ENCODE measurements at regions not wholly inside any gene's neighbourhood (a gene's known extent, or its start where the extent isn't known, plus 50 kb on each side); places are given as distances from the start of the nearest gene placed in this dataset.

DNA sequence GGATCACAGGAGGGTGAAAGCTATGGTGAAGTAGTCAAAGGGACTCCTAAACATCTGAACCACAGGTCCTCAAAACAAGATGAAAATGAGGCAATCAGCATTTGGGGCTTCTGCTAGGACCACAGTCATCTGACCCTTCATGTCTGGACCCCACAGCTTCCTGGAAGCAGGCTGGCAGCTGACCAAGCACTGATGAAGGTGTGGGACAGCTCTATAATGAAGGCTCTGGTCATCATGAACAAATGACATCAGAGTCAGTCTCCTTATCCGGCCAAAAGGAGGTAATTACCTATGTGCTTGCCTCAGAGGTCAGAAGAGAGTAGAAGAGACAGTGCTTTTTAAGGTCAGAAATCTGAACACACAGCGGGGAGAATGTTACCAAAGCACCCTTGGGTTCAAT is 101.2 kb upstream of the GNAO1 start:
- DNase-seq (ENCODE audit: low spot score), result no peak

DNA sequence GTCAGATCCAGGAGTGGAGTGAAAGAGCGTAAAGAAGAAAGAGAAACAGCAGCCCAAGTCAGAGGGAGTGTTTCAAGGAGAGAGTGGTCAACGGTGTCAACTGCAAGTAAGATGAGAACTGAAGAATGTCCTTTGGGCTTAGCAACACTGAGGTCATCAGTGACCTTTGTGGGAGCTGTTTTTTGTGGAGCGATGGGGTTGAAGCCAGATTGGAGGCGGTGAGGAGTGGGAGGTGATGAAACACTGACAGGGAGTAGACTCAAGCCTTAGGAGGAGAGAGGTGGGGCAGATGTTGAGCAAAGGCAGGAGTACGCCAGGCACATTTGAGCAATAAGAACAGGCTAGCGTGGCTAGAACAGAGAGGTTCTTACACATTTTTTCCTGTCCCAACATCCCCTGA is 103.7 kb upstream of the GNAO1 start:
- no peak for DNase-seq (ENCODE audit: low spot score)

DNA sequence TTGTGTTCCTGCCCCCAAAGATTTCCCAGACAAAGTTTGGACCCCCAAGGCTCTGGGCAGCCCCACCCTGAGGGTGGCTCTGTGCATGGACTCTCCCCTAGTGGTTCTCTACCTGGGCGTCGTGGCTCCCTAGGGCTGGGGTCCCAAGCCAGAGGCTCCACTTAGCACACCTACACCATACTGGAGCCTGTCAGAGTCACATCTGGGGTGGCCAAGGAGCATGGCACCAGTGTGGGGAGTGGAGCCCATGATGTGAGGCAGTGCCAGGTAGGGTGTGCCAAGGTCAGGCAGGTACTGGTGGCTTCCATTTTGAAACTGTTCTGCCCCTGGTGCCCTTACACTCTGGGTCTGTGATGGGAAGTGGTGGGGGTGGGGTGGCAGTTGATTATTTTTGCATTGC is 109.9 kb upstream of the GNAO1 start:
- no peak for DNase-seq (ENCODE audit: low spot score)

DNA sequence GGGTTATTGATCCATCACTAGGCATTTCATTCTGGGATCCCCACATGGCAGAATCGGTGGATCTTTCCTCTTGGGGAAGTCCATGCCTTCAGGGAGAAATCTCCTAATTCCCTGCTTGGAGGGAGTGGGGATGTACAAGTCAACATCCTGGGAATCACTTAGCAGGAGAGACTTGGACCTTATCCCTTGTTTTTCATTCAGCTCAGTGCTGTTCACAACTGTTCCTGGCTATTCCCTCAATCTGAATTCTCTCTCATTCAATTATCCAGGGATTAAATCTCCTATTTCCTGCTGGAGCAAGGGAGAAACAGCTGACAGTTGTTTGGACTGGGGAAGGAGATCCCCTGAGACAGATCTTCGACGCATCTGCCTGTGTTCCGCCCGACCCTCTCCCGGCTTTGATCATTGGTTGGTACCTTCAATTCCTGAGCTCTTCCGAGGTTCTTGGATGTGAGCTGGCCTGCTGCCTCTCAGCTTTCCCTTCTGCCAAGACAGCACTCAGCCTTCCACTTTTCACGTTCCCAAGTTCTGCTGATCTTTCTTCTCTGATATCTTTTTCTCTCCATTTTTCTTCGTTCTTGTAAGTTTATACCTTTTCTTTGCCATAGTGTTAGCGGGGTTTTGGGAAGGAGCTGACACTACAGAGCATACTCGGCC is 115.4 kb upstream of the GNAO1 start:
- DNase-seq (ENCODE audit: low spot score), result no peak

DNA sequence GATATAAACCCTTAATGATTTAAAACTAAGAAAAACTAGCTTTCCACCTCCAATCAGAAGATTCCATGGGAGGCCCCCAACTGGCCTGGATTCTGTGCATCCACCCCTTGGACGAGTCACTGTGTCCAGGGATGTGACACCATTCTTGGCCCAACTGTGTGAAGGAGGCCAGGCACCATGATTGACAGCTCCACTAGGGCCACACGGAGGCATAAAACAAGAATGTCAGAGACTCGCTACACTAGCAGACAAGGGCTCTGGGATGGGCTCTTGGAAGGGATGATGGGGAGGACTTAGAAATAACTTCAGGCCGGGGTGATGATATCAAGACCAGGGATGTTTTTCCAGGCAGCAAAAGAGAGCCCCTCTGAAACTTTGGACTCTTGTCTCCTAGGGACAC is 117.8 kb upstream of the GNAO1 start:
- DNase-seq (ENCODE audit: low spot score), result no peak

DNA sequence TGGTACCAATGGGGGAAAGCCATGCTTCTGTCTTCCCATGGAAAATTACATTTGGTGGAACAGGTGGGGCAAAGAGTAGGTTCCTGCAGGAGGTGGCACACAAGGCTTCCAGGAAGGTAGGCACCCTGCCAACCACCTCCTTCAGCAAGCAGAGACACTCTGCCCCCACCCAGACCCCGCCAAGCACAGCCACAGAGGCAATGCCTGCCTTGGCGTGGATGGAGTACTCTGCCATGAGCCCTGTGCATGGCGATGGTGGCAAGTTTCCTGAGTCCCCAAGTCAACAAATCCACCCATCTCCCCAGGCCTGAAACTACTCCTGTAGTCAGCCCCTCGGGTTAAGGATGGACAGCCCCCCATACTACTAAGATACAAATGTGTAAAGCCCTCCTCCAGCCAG is 119.2 kb upstream of the GNAO1 start:
- DNase-seq (ENCODE audit: low spot score), result no peak

DNA sequence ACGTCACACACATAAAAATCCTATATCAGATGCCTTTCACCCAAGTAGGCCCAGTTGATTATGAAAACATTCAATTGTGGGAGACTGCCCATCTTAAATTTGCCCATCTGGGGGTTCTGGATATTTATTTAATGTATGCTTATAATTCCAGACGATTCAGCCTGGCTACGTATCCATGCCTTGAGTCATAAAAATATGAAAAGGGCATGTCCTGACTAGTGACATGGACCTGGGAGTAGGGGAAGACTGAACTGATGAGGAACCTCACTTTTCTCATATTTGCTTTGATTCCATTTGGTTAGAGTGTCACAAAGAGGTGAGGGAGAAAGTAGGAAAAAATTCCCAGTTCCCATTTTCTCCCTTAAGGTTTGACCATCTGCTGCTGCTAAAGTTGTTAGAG is 122.5 kb upstream of the GNAO1 start:
- DNase-seq (ENCODE audit: low spot score), result no peak

DNA sequence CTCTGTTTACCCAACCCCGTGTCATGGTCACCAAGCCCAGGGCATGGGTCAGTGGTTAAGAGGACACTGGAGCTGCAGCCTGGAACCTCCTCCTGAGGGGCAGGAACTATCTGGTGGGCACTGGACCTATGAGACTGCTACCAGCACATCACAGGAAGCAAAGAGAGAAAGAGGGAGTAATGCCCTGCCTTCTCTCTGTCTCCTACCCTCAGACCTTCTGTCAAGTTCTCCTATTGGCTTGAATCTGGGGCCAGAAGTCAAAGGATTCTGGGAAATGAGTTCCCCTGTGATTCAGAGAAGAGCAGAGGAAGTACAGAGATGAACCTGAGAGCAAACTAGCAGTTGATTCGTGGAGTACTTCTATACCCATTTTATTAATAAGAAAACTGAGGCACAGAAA is 123.0 kb upstream of the GNAO1 start:
- no peak for DNase-seq (ENCODE audit: low spot score)

DNA sequence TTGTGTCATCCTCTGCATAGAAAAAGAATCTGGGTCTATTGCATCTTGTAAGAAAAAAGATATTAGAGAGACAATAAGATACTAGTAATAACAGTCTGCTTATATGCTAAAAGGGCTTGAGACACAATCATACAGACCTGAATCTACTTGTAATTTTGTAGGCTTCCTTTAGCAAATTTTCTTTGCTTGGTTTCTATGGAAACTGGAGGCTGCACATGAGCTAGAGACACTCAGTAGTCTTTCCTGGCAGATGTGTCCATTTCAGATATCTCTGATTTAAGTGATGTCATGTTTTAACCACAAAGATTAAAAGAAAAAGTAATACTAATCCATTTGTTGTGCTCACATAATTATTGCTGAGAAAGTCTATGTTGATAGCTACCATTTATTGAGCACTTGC is 123.9 kb upstream of the GNAO1 start:
- DNase-seq (ENCODE audit: low spot score), result no peak

DNA sequence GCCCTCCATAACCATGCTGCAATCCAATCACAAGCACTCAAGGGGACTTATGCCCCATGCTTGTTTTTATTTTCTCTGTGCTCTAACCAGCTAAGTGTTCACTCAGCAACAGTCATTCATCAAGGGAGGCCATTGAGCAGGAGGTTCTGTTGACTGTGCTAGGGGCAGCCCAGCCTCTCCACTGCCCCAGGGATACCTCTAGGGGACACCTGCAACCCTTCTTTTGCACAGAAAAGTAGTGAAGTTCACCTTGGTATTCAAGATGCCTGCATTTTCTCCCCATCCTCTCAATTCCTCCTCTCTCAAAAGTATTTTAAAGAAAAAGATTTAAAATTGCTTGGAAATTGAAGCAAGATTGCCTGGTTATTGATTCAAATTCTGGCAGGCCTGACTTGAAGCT is 124.7 kb upstream of the GNAO1 start:
- DNase-seq (ENCODE audit: low spot score), result no peak

DNA sequence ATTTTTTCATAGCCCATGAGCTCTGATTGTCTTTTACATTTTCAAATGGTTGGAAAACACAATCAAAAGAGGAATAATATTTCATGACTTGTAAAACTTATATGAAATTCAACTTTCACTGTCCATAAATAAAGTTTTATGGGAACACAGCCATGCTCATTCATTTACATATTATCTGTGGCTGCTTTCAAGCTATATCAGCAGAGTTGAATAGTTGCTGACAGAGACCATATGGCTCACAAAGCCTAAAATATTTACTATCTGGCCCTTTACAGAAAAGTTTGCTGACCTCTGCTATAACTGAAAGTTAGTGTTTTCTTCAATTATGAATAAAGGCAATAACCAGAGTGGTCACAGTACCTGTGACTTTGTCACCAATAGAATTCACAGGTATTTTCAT is 128.2 kb upstream of the GNAO1 start:
- DNase-seq (ENCODE audit: low spot score), result no peak

DNA sequence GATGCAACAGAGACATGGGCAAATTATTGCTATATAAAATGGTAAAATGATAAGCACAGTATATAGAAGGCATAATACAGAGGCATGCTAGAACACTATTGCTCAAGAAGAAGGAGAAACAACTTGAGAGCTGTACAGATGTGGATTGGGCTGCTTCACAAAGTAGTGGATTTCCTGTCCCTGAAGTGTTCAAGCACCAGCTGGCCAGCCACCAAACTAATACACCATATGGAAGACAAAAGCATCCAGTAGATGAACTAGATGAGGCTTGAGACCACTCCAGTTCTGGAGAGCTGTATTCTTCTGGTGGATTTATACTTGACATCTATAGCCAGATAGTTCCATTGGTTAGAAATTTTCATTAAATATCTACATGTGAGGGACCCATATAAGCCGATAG is 134.1 kb upstream of the GNAO1 start:
- DNase-seq (ENCODE audit: low spot score), result no peak

DNA sequence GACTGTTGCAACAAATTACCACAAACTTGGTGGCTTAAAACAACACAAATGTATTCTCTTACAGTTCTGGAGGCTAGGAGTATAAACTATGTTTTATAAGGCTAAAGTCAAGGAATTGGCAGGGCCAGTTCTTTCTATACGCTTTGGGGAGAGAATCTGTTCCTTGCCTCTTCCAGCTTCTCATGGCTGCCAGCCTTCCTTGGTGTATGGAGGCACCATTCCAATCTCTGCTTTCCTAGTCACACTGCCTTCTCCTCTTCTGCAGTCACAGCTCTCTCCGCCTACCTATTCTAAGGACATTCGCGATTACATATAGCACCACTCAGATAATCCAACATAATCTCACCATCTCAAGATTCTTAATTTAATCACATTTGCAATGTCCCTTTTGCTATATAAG is 140.4 kb upstream of the GNAO1 start:
- no peak for DNase-seq (ENCODE audit: low spot score)

DNA sequence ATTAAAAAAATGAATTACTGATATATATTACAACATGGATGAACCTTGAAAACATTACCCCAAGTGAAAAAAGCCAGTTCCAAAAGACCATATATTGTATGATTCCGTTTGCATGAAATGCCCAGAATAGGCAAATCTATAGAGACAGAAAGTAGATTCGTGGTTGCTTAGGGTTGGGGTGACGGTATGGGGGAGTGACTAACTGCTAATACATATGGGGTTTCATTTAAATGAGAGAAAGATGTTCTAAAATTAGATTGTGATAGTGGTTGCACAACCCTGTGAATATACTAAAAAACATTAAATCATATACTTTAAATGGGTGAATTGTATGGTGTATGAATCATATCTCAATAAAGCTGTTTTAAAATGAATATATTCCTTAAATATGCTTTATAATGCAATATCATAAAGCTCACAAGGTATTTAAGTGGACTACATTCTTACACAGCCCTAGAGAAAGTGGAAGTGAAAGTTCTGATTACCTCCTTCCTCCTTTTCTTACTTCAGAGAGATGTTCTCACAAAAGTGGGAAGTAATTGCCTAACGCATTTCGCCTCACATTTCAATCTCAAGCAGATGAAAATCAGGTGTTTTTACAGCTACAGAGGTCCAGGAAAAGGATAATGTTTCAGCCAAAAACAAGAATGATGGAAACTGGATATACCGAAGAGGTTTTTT is 142.7 kb upstream of the GNAO1 start:
- no peak for DNase-seq (ENCODE audit: low spot score)

DNA sequence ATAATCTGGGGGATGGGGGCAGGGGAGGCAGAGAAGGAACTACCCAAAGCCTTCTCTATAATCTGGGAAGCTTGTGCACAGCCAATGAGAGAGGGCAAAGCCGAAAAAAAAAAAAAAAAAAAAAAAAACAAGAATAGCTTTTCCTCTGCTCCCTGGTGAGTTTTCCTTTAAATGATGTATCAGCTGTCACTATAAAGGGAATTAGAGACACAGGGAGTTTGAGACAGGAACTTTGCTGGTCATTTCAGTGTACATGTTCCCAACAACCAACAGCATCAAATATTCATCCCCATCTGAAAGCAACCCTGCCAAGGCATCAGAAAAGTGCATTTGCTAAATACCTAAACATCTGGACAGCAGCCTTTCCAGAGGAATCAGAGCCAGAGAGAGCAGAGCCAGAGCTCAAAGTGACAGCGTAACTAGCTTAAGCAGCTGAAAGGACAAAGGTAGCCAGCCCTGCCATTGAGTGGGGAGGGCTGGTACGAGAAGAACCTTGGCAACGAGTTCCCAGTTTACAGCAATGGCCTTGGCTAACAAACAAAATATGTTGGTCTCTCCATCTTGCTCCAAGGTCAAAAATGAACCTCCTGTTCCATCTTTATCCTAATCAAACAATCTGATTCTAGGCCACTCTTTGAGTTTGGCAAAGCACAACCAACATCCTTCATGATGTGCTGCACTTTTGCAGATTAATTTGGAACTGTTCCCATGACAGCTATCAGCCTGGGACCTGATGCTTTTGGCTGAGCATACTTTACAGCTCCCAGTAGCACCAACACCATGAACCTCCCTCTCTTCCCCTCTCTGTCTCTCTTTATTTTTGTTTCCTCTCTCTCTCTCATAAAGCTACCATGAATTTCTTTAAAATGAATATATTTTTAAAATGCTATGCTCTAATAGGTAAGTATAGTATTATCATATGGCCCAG is 143.7 kb upstream of the GNAO1 start:
- no peak for DNase-seq (ENCODE audit: low spot score)

DNA sequence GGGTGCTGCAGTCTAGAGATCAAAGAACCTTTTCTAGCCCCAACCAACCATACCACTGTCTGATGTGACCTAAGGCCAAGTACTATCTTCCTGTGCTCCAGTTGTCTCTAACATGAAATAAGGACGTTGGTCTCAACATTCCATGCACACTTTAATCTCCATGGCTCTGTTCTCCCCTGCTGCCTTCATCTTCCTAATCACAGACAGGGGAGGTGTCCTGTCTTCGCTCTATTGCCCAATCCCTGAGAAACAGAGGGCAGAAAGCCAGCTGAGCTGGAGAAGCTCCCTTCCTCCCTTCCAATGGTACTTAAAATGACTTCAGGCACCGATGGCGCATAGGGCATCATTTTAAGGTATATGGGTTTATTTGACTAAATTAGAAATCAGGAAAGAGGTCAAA is 148.9 kb upstream of the GNAO1 start:
- DNase-seq (ENCODE audit: low spot score), result no peak

DNA sequence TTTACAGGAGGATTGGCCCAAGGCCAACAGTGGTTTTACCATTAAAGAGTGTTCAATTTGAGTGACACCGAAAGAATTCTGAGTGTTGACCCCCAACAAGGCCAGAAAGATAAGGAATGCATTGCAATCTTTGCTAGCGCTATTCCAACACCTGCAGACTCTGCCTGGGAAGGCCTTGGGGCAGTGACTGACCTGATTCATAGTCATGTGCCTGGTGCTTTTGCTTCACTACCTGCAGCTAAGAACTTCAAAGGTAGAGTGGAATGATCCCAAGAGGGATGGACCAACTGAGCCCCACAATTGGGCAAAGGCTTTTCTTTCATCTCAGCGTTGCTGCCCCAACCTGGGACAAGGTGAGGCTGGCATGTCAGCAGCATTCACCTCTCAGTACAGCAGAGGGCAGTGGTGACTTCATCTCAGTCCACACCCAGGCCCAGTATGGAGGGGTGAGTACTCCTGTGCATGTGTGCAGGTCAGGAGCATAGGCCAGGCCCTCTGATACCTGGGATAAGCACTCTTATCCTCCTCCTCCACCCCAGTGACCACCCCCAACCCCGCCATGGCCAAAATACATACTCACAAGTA is 149.6 kb upstream of the GNAO1 start:
- peak; percentile 0 for DNase-seq (ENCODE audit: low spot score)

DNA sequence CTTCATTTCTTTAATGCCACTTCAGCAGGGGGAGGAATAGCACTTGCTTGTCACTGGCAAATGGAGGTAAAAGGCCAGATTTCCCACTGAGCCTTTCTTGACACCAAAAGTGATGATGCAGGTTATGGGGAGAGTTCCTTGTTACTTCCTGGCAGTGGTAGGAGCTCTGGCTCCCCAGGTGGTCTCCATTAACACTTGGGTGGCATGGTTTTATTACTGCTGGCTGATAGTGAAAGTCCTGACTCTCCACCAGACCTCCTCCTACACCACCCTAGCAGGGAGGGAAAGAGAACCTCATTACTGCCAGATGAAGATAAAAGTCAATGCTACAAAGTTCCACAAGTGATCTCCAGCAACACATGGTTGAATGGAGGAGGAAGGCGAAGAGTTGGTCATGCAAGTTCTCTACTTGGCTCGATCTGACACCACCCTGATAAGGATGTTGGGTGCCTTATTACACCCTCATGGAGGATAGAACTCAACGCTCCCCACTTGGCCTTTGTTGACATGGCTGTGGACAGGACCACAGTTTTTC is 152.7 kb upstream of the GNAO1 start:
- no peak for DNase-seq (ENCODE audit: low spot score)

DNA sequence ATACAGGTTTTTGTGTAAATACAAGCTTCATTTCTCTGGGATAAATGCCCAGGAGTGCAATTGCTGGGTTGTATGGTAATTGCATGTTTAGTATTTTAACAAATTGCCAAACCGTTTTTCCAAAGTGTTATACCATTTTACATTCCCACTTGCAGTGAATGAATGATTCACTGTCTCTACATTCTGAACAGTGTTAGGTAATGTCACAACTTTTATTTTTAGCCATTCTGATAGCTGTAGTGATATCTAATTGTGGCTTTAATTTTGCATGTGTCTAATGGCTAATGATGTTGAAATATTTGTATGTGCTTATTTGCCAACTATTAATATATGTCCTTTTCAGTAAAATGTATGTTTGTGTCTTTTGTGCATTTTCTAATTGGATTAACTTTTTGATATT is 156.9 kb upstream of the CES5A start:
- no peak for DNase-seq (ENCODE audit: low spot score)

DNA sequence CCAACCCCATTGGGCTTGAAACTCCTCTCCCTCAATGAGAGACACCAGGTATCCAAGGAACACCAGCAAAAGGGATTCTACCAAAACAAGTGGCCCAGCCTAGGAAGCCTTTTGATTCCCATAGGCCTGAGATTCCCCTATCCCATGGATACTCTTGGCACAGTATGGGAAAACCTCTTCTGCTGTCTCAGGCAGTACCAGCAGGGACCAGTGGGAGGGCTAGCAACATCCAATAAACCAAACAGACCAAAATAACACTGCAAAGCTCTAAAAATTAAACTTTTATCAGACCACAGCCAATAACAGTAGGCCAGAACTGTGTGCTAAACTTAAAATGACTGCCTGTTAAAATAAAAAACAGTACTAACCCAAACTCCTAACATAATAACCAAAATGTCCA is 153.9 kb upstream of the CES5A start:
- no peak for DNase-seq (ENCODE audit: low spot score)

DNA sequence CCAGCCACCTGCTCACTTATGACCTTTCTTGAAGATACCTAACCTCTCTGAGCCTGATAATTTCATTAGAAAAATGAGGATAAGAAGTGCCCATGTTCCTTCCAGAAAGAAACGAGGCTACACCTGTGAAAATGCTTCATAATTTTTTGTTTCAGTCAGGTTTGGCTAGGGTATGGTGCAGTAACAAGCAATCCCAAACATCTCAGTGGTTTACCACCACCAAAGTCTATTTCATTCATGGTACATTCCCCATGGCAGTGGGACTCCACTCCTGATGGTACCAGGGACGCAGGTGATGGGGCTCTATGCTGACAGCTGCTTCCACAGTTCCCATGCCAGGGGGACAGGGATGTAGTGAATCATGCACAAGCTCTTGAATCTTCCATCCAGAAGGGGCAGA is 147.6 kb upstream of the CES5A start:
- DNase-seq (ENCODE audit: low spot score), result no peak

DNA sequence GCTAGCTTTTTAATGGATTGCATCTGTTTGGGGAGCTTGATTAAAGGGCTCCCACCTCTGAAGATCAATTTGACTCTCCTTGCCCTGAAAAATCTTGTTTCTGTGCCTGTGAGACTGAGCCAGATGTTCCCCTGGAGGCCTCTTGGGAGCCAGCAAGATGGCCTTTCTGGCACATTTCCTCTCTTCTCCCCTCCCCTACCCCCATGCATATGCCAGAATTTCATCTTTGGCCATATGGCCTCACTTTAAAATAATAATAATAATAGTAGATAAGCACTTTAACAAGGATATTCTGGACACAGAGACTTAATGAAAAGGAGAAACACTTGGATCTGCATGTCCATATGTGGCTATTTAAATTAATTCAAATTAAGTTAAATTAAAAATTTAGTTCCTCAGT is 144.1 kb upstream of the CES5A start:
- DNase-seq (ENCODE audit: low spot score), result no peak
